IgD-negative memory B cell (primary cell): ENCODE measurements at regions not wholly inside any gene's neighbourhood (a gene's known extent, or its start where the extent isn't known, plus 50 kb on each side); places are given as distances from the start of the nearest gene placed in this dataset.
A peak's percentile ranks its signal among the peaks of the same experiment; 100 is the strongest.
"Not testable (repeated sequence)": the region's sequence is repeated elsewhere in the genome, so short reads cannot be mapped to it uniquely, and the experiment has no call there.

Experiments
- H3K27ac Mint-ChIP-seq, 3 donors: one replicate each; pipeline ENCODE4 v1.8.0; 2020 to 2022; ENCODE audit warnings: mild to moderate bottlenecking in 3 of 3, mixed read lengths in 3 of 3, moderate library complexity in 1 of 3
- H3K27me3 Mint-ChIP-seq: one replicate; pipeline ENCODE4 v1.8.0; 2021; ENCODE audit warnings: mixed read lengths
- H3K36me3 Mint-ChIP-seq: one replicate; pipeline ENCODE4 v1.8.0; 2020; ENCODE audit warnings: mild to moderate bottlenecking, mixed read lengths
- H3K4me1 Mint-ChIP-seq, 3 donors: one replicate each; pipeline ENCODE4 v1.8.0; 2020 to 2022; ENCODE audit warnings: mixed read lengths in 3 of 3, mild to moderate bottlenecking in 1 of 3
- H3K4me3 Mint-ChIP-seq, 4 donors: one replicate each; pipeline ENCODE4 v1.8.0; 2020 to 2022; ENCODE audit warnings: mild to moderate bottlenecking in 4 of 4, mixed read lengths in 4 of 4, moderate library complexity in 3 of 4
- H3K9me3 Mint-ChIP-seq, 3 donors: one replicate each; pipeline ENCODE4 v1.8.0; 2020 to 2021; ENCODE audit warnings: mixed read lengths in 3 of 3, mild to moderate bottlenecking in 1 of 3

DNA sequence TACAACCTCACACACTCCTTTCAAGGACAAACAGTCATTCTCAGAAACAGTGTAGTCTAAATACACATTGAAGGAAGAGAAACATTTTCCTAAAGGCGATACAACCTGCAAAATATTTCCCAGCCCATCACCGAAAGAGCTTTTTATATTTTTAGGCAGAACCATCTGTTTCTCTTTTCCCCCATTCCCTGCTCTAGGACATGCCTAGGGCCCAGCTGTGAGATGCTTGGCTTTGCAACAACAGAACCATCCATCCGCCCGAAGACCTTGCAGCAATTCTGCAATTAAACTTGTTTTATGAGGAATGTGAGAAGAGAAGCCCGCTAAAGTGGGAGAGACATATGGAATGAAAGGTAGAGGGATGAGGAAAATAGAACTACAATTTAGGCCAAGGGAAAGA, 105.6 kb upstream of the RFX8 start:
- Mint-ChIP-seq H3K4me1 (peaks cover 0 to 2% (median 0%) of the 10 kb centered on the region in 3 donors), H3K27ac (no peak overlapping the region), H3K4me3 (no peak overlapping the region), H3K36me3 (peaks cover 1% of the 10 kb centered on the region), H3K9me3 (peaks cover 2 to 12% (median 5%) of the 10 kb centered on the region in 3 donors), H3K27me3 (peaks cover 3% of the 10 kb centered on the region)

DNA sequence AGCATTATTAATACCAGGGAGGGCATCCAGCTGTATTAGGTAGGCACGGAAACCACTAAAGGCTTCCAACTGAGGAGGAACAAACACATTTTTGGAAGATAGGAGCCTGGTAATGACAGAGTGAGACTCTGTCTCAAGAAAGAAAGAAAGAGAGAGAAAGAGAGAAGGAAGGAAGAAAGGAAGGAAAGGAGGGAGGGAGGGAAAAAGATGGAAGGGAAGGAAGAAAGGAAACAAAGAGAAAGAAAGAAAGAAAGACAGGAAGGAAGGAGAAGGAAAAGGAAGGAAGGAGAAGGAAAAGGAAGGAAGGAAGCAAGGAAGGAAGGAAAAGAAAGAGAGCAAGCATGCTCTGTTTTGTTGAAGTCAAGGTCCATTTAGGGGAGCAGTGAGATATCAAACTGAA, 103.8 kb upstream of the RFX8 start:
- Mint-ChIP-seq H3K27ac (no peak overlapping the region), H3K36me3 (peaks cover 3% of the 10 kb centered on the region), H3K4me1 (peaks cover 0 to 2% (median 0%) of the 10 kb centered on the region in 3 donors), H3K9me3 (peaks cover 0 to 8% (median 2%) of the 10 kb centered on the region in 3 donors), H3K4me3 (no peak overlapping the region), H3K27me3 (peaks cover 4% of the 10 kb centered on the region)

DNA sequence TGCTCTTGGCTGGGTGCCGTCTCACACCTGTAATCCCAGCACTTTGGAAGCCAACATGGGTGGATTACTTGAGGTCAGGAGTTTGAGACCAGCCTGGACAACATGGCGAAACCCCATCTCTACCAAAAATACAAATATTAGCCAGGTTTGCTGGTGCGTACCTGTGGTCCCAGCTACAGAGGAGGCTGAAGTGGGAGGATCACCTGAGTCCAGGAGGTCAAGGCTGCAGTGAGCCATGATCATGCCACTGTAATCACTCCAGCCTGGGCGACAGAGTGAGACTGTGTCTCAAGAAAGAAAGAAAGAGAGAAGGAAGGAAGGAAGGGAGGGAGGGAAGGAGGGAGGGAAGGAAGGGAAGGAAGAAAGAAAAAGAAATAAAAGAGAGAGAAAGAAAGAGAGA, 103.2 kb upstream of the RFX8 start:
- H3K36me3 Mint-ChIP-seq, H3K4me1 Mint-ChIP-seq, H3K9me3 Mint-ChIP-seq, H3K27me3 Mint-ChIP-seq, H3K4me3 Mint-ChIP-seq: not testable (repeated sequence)
- peak overlapping the region in 1 of 3 donors; percentile 86 for H3K27ac Mint-ChIP-seq

DNA sequence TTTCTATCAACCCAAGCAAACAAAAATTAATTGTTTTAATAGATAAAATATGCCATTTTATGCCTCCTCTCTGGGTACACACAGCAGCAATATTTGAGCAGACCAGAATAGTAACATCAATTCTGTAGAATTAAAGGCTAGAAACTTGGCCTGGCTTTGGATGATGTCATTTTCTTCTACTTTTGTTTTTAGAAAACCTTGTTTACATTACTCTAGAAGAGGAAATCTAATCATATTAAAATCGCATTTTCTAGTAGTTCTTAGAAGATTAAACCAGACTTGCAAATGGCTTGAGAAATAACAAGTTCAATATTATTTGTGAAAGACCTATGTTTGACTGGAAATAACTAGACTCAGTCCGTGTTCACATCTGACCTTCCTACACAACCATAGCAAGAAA, 102.3 kb upstream of the RFX8 start:
- no peak overlapping the region for H3K27ac Mint-ChIP-seq
- peaks cover 4% of the 10 kb centered on the region for H3K27me3 Mint-ChIP-seq
- peaks cover 0 to 2% (median 0%) of the 10 kb centered on the region in 3 donors for H3K4me1 Mint-ChIP-seq
- H3K9me3 Mint-ChIP-seq = peaks cover 0 to 3% (median 2%) of the 10 kb centered on the region in 3 donors
- H3K36me3 Mint-ChIP-seq = peaks cover 3% of the 10 kb centered on the region
- H3K4me3 Mint-ChIP-seq = no peak overlapping the region

DNA sequence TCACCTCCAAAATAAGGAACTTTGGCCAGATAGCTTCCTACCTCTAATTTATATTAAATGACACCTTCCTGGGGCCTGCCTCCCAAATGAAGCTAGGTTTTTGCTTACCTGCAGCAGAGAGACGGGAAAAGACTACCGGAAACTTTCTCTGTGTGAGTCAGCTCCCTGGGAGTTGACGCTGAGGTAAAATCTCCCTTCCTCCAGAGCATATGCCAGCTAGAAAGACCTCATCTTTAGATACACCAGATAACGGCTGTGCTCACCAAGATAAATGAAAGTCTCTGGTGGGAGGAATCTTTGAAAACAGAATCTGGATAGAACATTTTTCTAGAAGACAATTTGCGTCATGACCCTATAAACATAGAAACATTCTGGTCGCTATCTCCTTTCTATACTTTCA, 99.7 kb upstream of the RFX8 start:
- peaks cover 0 to 4% (median 0%) of the 10 kb centered on the region in 3 donors for H3K4me1 Mint-ChIP-seq

DNA sequence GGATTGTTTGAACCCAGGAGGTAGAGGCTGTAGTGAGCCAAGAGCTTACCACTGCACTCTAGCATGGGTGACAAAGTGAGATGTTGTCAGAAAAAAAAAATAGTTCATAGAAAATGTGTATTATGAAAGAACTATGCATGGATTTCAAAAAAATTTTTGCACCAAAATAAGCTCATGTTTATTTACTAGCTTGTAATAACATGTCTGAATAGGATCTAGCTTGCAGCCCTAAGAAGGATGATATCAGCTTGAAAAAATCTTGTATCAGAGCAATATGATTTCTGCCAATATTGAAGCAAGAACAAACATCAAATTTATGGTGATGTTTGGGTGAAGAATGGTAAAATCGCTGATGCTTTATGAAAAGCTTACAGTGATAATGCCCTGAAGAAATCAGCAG, 97.0 kb upstream of the RFX8 start:
- peaks cover 8% of the 10 kb centered on the region for H3K27me3 Mint-ChIP-seq
- no peak overlapping the region for H3K4me3 Mint-ChIP-seq
- H3K36me3 Mint-ChIP-seq = peaks cover 2% of the 10 kb centered on the region
- peaks cover 0 to 2% (median 0%) of the 10 kb centered on the region in 3 donors for H3K4me1 Mint-ChIP-seq
- H3K9me3 Mint-ChIP-seq = no peaks in the 10 kb centered on the region
- H3K27ac Mint-ChIP-seq = no peak overlapping the region

More for the DNA sequence above, 99.7 kb upstream of the RFX8 start:
- peaks cover 3% of the 10 kb centered on the region for H3K36me3 Mint-ChIP-seq
- H3K4me3 Mint-ChIP-seq = no peak overlapping the region
- peaks cover 9% of the 10 kb centered on the region for H3K27me3 Mint-ChIP-seq
- H3K9me3 Mint-ChIP-seq = peaks cover 0 to 2% (median 0%) of the 10 kb centered on the region in 3 donors
- H3K27ac Mint-ChIP-seq = no peak overlapping the region

DNA sequence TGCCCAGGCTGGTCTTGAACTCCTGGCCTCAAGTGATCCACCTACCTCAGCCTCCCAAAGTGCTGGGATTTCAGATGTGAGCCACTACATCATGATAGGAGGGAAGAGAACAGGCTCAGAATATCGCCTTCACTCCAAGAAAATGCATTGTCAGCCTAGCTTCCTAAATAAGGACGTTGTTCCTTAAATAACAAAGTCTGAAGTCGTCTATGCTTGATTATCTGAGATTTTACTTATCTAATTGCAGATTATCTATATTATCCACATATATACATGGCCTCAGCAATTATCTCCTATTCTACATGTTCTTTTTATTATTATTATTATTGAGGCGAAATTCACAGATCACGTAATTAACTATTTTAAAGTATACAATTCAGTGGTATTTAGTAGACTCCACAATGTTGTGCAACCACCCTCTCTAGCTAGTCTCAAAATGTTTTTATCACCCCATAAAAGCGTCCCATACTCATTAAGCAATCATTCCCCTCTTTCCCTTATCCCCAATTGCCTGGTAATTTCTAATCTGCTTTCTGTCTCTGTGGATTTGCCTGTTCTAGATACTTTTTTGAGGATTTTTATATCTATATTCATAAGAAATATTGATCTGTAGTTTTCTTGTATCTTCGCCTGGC, 95.1 kb upstream of the RFX8 start:
- Mint-ChIP-seq H3K27ac (no peak overlapping the region), H3K36me3 (no peaks in the 10 kb centered on the region), H3K4me3 (no peak overlapping the region), H3K9me3 (no peaks in the 10 kb centered on the region), H3K4me1 (peaks cover 0 to 4% (median 0%) of the 10 kb centered on the region in 3 donors), H3K27me3 (peaks cover 14% of the 10 kb centered on the region)

DNA sequence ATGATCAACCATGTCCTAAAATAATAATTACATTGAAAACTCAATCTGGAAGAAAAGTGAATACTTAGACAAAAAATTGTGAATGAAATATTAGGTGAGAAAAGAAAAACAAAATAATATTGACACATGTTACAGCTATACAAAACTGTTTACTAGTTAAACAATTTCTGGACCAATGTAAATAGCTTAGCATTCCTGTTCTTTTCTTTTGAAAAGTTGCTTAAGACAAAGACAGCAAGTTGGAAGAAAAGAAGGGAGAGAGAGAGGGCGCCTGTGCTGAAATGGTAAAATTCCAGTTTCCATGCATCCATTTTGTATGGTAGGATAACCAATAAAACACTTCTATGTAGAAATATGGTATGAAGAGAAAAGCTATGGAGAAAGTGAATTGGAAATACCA, 94.1 kb upstream of the RFX8 start:
- Mint-ChIP-seq H3K4me1 (peaks cover 0 to 4% (median 0%) of the 10 kb centered on the region in 3 donors), H3K36me3 (no peaks in the 10 kb centered on the region), H3K4me3 (no peak overlapping the region), H3K27ac (no peak overlapping the region), H3K27me3 (peaks cover 13% of the 10 kb centered on the region), H3K9me3 (peaks cover 0 to 2% (median 0%) of the 10 kb centered on the region in 3 donors)

DNA sequence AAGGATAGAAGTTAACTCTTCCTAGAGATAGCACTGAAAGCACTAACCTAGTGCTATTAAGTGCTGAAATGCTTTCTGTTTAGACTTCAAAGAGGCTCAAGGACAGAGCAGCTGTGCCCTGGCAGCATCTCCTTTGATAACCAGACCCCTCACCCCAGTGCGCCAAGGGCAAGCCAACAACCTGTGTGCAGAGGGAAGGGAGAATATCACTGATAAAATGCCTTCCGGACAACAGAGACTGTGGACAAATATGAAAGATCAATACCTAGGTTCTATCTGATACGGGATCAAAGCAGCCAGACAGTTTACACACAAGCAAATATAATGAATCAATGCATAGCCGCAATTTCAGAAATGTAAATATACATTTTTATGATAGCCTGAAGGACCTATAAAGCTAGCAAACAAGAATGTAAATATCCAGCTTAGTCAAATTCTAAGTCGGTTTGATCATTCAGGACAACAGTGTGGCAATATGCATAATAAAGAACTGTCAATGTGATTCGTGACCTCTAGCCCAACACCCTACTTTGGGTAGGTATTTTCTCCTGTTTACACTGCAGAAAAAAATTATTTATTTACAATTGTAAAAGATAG, 91.8 kb upstream of the RFX8 start:
- Mint-ChIP-seq H3K36me3 (no peaks in the 10 kb centered on the region), H3K4me3 (no peak overlapping the region), H3K9me3 (peaks cover 0 to 2% (median 0%) of the 10 kb centered on the region in 3 donors), H3K27me3 (peaks cover 13% of the 10 kb centered on the region), H3K4me1 (peaks cover 0 to 4% (median 0%) of the 10 kb centered on the region in 3 donors), H3K27ac (peak overlapping the region in 1 of 3 donors; percentile 70)

DNA sequence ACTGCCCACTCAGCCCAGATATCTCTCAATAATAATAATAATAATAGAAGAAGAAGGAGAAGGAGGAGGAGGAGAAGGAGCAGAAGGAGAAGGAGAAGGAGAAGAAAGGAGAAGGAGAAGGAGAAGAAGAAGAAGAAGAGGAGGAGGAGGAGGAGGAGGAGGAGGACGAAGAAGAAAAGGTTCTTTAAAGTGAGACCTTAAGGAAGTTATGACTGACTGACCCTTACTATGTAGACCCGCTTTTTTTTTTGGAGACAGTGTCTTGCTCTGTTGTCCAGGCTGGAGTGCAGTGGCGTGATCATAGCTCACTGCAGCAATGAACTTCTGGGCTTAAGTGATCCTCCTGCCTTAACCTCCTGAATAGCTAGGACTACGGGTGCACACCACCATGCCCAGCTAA, 88.9 kb upstream of the RFX8 start:
- Mint-ChIP-seq H3K36me3 (no peaks in the 10 kb centered on the region), H3K4me1 (peaks cover 0 to 10% (median 0%) of the 10 kb centered on the region in 3 donors), H3K27me3 (peaks cover 8% of the 10 kb centered on the region), H3K9me3 (peaks cover 0 to 6% (median 4%) of the 10 kb centered on the region in 3 donors), H3K27ac (peak overlapping the region in 1 of 3 donors; percentile 28), H3K4me3 (no peak overlapping the region)

DNA sequence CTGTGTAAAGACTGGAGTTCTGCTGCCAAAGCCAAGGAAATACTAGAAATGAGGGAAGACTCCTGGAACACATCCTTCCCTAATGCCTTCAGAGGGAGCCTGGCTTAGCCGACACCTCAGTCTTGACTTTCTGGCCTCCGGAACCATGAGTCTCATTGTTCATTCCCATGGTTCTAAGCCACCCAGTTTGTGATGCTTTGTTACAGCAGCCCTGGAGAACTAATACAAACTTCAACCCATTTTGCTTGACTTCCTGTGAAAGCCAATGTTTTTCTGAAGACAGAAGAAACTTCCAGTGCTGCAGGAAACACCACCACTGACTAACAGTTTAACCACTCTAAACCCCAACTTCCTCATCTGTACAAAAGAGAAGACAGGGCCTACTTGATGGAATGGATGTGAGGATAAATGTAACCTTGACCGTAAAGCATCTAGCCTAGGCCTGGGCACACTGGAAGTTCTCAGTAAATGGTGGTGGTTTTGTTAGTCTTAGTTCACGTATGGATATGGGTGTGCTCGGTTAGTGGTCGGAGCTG, 85.9 kb upstream of the RFX8 start:
- H3K36me3 Mint-ChIP-seq = no peaks in the 10 kb centered on the region
- peaks cover 6% of the 10 kb centered on the region for H3K27me3 Mint-ChIP-seq
- peaks cover 0 to 8% (median 2%) of the 10 kb centered on the region in 3 donors for H3K4me1 Mint-ChIP-seq
- H3K4me3 Mint-ChIP-seq = no peak overlapping the region
- H3K9me3 Mint-ChIP-seq = peaks cover 0 to 6% (median 4%) of the 10 kb centered on the region in 3 donors
- H3K27ac Mint-ChIP-seq = peak overlapping the region in 1 of 3 donors; percentile 39

DNA sequence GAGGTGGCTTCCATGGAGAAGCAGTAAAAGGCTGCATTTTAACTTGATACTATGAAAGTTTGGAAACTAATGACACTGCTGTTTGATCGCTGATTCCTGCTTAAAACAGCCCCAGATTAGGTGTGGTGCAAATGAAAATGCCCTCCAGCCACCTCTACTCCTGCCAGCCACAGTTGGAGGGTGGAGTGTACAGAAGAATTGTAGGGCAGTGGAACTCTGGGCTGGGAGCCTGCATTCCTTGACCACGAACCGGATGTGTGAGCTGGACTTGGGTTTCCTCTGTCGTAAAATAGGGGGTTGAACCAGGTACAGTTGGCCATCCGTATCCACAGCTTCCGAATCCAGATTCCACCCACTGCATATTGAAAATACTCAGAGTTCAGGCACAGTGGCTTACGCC, 84.6 kb upstream of the RFX8 start:
- Mint-ChIP-seq H3K27ac (no peak overlapping the region), H3K4me3 (no peak overlapping the region), H3K27me3 (peaks cover 4% of the 10 kb centered on the region), H3K4me1 (peaks cover 0 to 8% (median 2%) of the 10 kb centered on the region in 3 donors), H3K9me3 (peaks cover 0 to 5% (median 4%) of the 10 kb centered on the region in 3 donors), H3K36me3 (no peaks in the 10 kb centered on the region)

DNA sequence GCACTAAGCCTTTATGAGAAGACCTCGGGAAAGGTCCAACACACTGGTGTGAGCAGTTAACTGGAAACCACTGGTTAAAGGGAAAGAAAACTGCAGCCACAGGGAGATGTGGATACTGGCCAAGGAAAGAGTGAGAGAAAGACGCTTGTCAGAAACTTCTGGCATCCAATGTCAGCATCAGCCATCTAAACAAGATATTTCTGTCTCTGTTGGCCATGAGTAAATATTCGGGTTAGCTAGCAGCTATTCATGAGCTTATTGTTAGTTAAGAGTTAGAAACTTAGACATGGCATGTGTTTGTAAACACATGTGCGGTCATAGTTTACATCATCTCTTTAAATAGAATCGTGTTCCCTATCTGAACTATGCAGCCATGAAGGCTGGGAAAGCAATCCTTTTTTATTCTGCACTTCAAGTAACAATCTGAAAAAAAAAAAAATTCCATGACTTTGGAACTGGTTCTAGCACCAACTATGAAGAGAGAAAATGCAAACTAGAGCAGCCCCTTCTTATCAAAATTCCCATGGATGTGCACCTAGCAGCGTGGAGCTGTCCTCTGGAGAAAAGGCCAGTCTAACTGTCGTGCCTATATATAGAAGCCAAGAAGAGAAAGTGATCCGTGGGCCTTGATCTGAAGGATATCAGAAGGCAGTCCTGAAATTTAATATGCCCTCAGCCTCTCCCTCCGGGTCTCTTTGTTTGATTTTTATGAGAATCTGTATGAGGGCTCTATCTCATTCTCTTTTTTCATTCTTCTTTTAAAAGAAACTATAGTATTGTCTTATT, 84.0 kb upstream of the RFX8 start:
- Mint-ChIP-seq H3K36me3 (no peaks in the 10 kb centered on the region), H3K4me3 (no peak overlapping the region), H3K27ac (no peak overlapping the region), H3K9me3 (peaks cover 0 to 4% (median 4%) of the 10 kb centered on the region in 3 donors), H3K4me1 (peaks cover 0 to 8% (median 2%) of the 10 kb centered on the region in 3 donors), H3K27me3 (peaks cover 4% of the 10 kb centered on the region)

DNA sequence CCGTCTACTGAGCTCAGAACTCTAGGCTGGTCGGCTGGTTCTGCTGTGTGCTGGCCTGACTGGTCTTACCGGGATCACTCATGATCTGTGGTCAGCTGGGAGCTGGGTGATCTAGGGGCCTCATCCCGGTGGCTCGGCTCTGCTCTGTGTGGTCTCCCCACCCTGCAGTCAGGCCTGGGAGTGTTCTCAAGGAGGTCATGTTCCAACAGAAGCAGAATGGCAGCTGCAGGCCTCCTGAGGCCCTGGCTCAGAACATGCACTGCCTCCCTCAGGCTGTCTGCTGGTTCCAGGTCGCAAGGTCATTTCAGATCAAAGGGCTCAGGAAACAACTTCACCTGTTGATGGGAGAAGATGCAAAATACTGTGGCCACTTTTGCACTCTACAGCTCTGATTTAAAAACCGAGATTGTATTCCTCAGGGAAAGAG, 81.1 kb upstream of the RFX8 start:
- Mint-ChIP-seq H3K9me3 (peaks cover 0 to 4% (median 4%) of the 10 kb centered on the region in 3 donors), H3K27me3 (peaks cover 4% of the 10 kb centered on the region), H3K4me3 (no peak overlapping the region), H3K27ac (no peak overlapping the region), H3K36me3 (no peaks in the 10 kb centered on the region), H3K4me1 (peaks cover 0 to 9% (median 2%) of the 10 kb centered on the region in 3 donors)

DNA sequence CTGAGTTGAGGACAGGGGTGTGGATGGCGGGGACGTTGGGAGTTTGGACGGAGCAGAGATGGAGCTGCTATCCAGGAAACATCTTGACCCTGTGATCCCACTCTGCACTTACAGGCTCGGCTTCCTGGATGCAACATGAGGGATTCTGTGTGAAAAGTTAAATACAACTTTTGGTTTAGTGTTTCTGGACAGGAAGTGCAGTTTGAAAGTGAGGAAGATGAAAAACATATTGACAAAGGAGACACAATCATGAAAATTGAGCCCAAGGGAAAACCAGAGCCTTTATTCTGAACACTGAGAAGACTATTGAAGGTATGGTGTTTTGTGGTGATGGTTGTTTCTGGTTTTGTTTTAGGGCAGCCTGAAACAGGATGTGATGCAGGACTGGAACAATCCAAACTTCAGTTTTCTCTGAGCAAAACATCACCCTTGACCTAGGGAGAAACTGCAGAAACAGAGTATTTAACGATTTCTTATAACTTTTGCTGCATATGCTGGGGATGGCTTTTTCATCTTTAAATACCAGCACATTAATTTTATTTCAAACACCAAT, 76.5 kb upstream of the RFX8 start:
- no peak overlapping the region for H3K4me3 Mint-ChIP-seq
- H3K4me1 Mint-ChIP-seq = peaks cover 0 to 2% (median 2%) of the 10 kb centered on the region in 3 donors
- H3K27me3 Mint-ChIP-seq = peaks cover 4% of the 10 kb centered on the region
- H3K36me3 Mint-ChIP-seq = no peaks in the 10 kb centered on the region
- H3K9me3 Mint-ChIP-seq = peaks cover 0 to 2% (median 0%) of the 10 kb centered on the region in 3 donors
- H3K27ac Mint-ChIP-seq = no peak overlapping the region
